Left lung (tissue), 4 donors: ENCODE measurements at regions not wholly inside any gene's neighbourhood (a gene's known extent, or its start where the extent isn't known, plus 50 kb on each side); places are given as distances from the start of the nearest gene placed in this dataset.

Source experiments
- ATAC-seq: fragments of 200-7000 bp; cut with Tn5 transposase; one replicate; pipeline ENCODE4 v1.9.1; 2020; ENCODE audit warnings: moderate library complexity
- DNase-seq, 4 donors: peaks; one replicate each; pipeline ENCODE4 v3.0.0-alpha.2; 2013 to 2020
- H3K27ac ChIP-seq, 2 donors: fragments of 200-600 bp; sonication (generic) in 1 of 2; one replicate each; pipeline versions ENCODE4 v1.5.0 to v1.8.0; 2020 to 2021
- H3K27me3 ChIP-seq, 2 donors: fragments of 200-600 bp; sonication (generic) in 1 of 2; one replicate each; pipeline versions ENCODE4 v1.5.0 to v1.8.0; 2020 to 2021
- H3K36me3 ChIP-seq, 2 donors: fragments of 200-600 bp; sonication (generic) in 1 of 2; one replicate each; pipeline versions ENCODE4 v1.5.0 to v1.8.0; 2020 to 2021
- H3K4me1 ChIP-seq, 2 donors: fragments of 200-600 bp; one replicate each; pipeline ENCODE4 v1.8.0; 2021
- H3K4me3 ChIP-seq, 2 donors: fragments of 200-600 bp; sonication (generic) in 1 of 2; one replicate each; pipeline versions ENCODE4 v1.5.0 to v1.8.0; 2020 to 2021; ENCODE audit warnings: mild to moderate bottlenecking in 1 of 2
- H3K9me3 ChIP-seq, 2 donors: fragments of 200-600 bp; sonication (generic) in 1 of 2; one replicate each; pipeline versions ENCODE4 v1.5.0 to v1.8.0; 2020 to 2021
- CTCF ChIP-seq, 2 donors: fragments of 200-600 bp; sonication (generic) in 1 of 2; IDR thresholded peaks; one replicate each; pipeline versions ENCODE4 v1.5.0 to v1.8.0; 2021; ENCODE audit warnings: antibody characterized with exemption in 2 of 2
- intact Hi-C, 2 donors: fragments of 100-400 bp; cut with DNase I; formaldehyde crosslinking; loops; one replicate each; pipeline versions ENCODE4 v1.11.2 to v1.14.2; 2022
- donor health status: DM: no; HTN: yes; CAD: no.
- donor health status: DM: no; HTN: no; CAD: no.

GRCh38 chr3:72453706-72454105 lies 394.5 kb downstream of the SHQ1 start:
- intact Hi-C loops, result no loop called here
- no peak for ATAC-seq

GRCh38 chr3:72452745-72453144 lies 395.5 kb downstream of the SHQ1 start:
- Histone ChIP-seq H3K27ac (no peak overlapping the region), H3K9me3 (no peaks in the 10 kb centered on the region), H3K27me3 (no peaks in the 10 kb centered on the region), H3K4me1 (peaks cover 0 to 11% of the 10 kb centered on the region in 2 donors), H3K36me3 (no peaks in the 10 kb centered on the region), H3K4me3 (no peak overlapping the region)
- intact Hi-C loops, result no loop called here
- DNase-seq (no peak), ATAC-seq (no peak)
- no peak for TF ChIP-seq CTCF (IDR thresholded peaks at IDR 0.05)

More at GRCh38 chr3:72453706-72454105, 394.5 kb downstream of the SHQ1 start:
- no peak overlapping the region for H3K27ac ChIP-seq
- no peaks in the 10 kb centered on the region for H3K9me3 ChIP-seq
- peaks cover 0 to 11% of the 10 kb centered on the region in 2 donors for H3K4me1 ChIP-seq
- TF ChIP-seq CTCF (IDR thresholded peaks at IDR 0.05), result no peak
- no peak for DNase-seq
- H3K4me3 ChIP-seq, result no peak overlapping the region
- H3K36me3 ChIP-seq, result no peaks in the 10 kb centered on the region
- no peaks in the 10 kb centered on the region for H3K27me3 ChIP-seq

GRCh38 chr3:72451841-72452240 lies 396.4 kb downstream of the SHQ1 start:
- peaks cover 3 to 16% of the 10 kb centered on the region in 2 donors for H3K4me1 ChIP-seq
- no peaks in the 10 kb centered on the region for H3K9me3 ChIP-seq
- no peaks in the 10 kb centered on the region for H3K27me3 ChIP-seq
- no peaks in the 10 kb centered on the region for H3K36me3 ChIP-seq
- DNase-seq (no peak), ATAC-seq (no peak)
- H3K27ac ChIP-seq, result no peak overlapping the region
- no peak overlapping the region for H3K4me3 ChIP-seq
- TF ChIP-seq CTCF (IDR thresholded peaks at IDR 0.05), result no peak
- intact Hi-C loops, result no loop called here

GRCh38 chr3:72449551-72449950 lies 398.7 kb downstream of the SHQ1 start:
- Histone ChIP-seq H3K4me1 (peaks cover 11 to 20% of the 10 kb centered on the region in 2 donors), H3K27me3 (no peaks in the 10 kb centered on the region), H3K27ac (no peak overlapping the region), H3K36me3 (no peaks in the 10 kb centered on the region), H3K4me3 (no peak overlapping the region), H3K9me3 (no peaks in the 10 kb centered on the region)
- no peak for TF ChIP-seq CTCF (IDR thresholded peaks at IDR 0.05)
- DNase-seq, result no peak
- intact Hi-C loops, result loop anchor here in 1 of 2 donors (10.0 kb wide), 1 partner anchor 65 kb away; no protein-coding TSS in a partner anchor
- no peak for ATAC-seq

- peaks cover 12 to 26% of the 10 kb centered on the region in 2 donors for H3K4me1 ChIP-seq
- H3K27ac ChIP-seq, result no peak overlapping the region
- H3K9me3 ChIP-seq, result no peaks in the 10 kb centered on the region
- no peak for ATAC-seq
- no peak for TF ChIP-seq CTCF (IDR thresholded peaks at IDR 0.05)
- H3K36me3 ChIP-seq, result no peaks in the 10 kb centered on the region
- intact Hi-C loops, result loop anchor here in 1 of 2 donors (10.0 kb wide), 1 partner anchor 64 kb away; no protein-coding TSS in a partner anchor
- H3K27me3 ChIP-seq, result no peaks in the 10 kb centered on the region
- no peak overlapping the region for H3K4me3 ChIP-seq
- no peak for DNase-seq
These were observed 399.4 kb downstream of the SHQ1 start for GRCh38 chr3:72448858-72449257.
